GM08714 (cell line): ENCODE measurements at regions not wholly inside any gene's neighbourhood (a gene's known extent, or its start where the extent isn't known, plus 50 kb on each side); places are given as distances from the start of the nearest gene placed in this dataset.

Source experiments
- H3K4me3 ChIP-seq: fragments of 200-500 bp; sonication (Bioruptor generic); 2 replicates; pipeline ENCODE4 v1.5.1; 2014; ENCODE audit warnings: mild to moderate bottlenecking, low read length, inconsistent platforms
- ZNF274 ChIP-seq: IDR thresholded peaks from 2 replicates; pipeline ENCODE4 v1.6.1; 2012; ENCODE audit warnings: mild to moderate bottlenecking, low read depth, low read length

GRCh38 chr3:194933465-194933864, 247.8 kb downstream of the FAM43A start:
- TF ChIP-seq ZNF274 = no peak
- H3K4me3 ChIP-seq = no peak overlapping the region

- no peak overlapping the region for H3K4me3 ChIP-seq
- no peak for TF ChIP-seq ZNF274
These were observed 249.4 kb downstream of the FAM43A start for GRCh38 chr3:194935061-194935460.

- H3K4me3 ChIP-seq = no peak overlapping the region
- no peak for TF ChIP-seq ZNF274
These were observed 250.2 kb downstream of the FAM43A start for GRCh38 chr3:194935632-194936470.

- H3K4me3 ChIP-seq = no peak overlapping the region
- no peak for TF ChIP-seq ZNF274
These were observed 251.0 kb downstream of the FAM43A start for GRCh38 chr3:194936659-194937058.

- H3K4me3 ChIP-seq = no peak overlapping the region
- TF ChIP-seq ZNF274 = no peak
These were observed 251.5 kb downstream of the FAM43A start for GRCh38 chr3:194937144-194937543.

GRCh38 chr3:194937882-194938321, 252.2 kb downstream of the FAM43A start:
- TF ChIP-seq ZNF274 = no peak
- no peak overlapping the region for H3K4me3 ChIP-seq

GRCh38 chr3:194938845-194939531, 253.3 kb downstream of the FAM43A start:
- H3K4me3 ChIP-seq = no peak overlapping the region
- TF ChIP-seq ZNF274 = no peak

- no peak overlapping the region for H3K4me3 ChIP-seq
- TF ChIP-seq ZNF274 = no peak
These were observed 253.8 kb downstream of the FAM43A start for GRCh38 chr3:194939532-194939909.

GRCh38 chr3:194939949-194940770, 254.5 kb downstream of the FAM43A start:
- no peak for TF ChIP-seq ZNF274
- H3K4me3 ChIP-seq = no peak overlapping the region

- no peak for TF ChIP-seq ZNF274
- H3K4me3 ChIP-seq = no peak overlapping the region
These were observed 255.8 kb downstream of the FAM43A start for GRCh38 chr3:194941360-194941955.

- H3K4me3 ChIP-seq = no peak overlapping the region
- no peak for TF ChIP-seq ZNF274
These were observed 256.4 kb downstream of the FAM43A start for GRCh38 chr3:194941956-194942511.

- no peak for TF ChIP-seq ZNF274
These were observed 258.8 kb downstream of the FAM43A start for GRCh38 chr3:194944526-194944925.

GRCh38 chr3:194945508-194945907, 259.8 kb downstream of the FAM43A start:
- TF ChIP-seq ZNF274 = no peak
- no peak overlapping the region for H3K4me3 ChIP-seq

More at GRCh38 chr3:194944526-194944925, 258.8 kb downstream of the FAM43A start:
- H3K4me3 ChIP-seq = no peak overlapping the region

- no peak for TF ChIP-seq ZNF274
- H3K4me3 ChIP-seq = no peak overlapping the region
These were observed 260.4 kb downstream of the FAM43A start for GRCh38 chr3:194946091-194946490.
